ENCODE measurements at regions not wholly inside any gene's neighbourhood (a gene's known extent, or its start where the extent isn't known, plus 50 kb on each side); places are given as distances from the start of the nearest gene placed in this dataset.

DNA sequence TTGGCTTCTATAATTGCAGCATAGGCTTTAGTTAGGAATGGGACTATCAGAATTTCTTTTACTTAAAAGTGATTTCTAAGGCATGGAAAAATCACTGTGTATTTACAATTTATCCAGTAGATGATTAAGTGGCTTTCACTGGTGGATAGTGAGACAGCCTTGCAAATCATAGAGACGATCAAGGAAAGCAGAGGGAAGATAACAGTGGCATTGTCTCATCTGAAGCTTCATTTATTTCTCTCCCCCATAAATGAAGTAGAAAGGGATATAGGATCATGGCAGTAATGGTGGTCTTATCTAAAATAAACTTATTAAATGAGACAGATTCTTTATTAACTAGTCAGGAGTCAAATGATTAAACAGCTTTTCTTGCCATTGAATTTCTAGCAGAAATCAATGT, 224.2 kb upstream of the ANO5 start:
- no peak for TF ChIP-seq POLR2A (IDR thresholded peaks at IDR 0.05)
- TF ChIP-seq, protein P1, sequence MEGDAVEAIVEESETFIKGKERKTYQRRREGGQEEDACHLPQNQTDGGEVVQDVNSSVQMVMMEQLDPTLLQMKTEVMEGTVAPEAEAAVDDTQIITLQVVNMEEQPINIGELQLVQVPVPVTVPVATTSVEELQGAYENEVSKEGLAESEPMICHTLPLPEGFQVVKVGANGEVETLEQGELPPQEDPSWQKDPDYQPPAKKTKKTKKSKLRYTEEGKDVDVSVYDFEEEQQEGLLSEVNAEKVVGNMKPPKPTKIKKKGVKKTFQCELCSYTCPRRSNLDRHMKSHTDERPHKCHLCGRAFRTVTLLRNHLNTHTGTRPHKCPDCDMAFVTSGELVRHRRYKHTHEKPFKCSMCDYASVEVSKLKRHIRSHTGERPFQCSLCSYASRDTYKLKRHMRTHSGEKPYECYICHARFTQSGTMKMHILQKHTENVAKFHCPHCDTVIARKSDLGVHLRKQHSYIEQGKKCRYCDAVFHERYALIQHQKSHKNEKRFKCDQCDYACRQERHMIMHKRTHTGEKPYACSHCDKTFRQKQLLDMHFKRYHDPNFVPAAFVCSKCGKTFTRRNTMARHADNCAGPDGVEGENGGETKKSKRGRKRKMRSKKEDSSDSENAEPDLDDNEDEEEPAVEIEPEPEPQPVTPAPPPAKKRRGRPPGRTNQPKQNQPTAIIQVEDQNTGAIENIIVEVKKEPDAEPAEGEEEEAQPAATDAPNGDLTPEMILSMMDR (IDR thresholded peaks at IDR 0.05 in 4 of 5, conservative IDR thresholded peaks at IDR 0.05 in 1 of 5) = no peak

Data from gastrocnemius medialis (tissue), 4 donors.